GM12875 (cell line): ENCODE measurements at regions not wholly inside any gene's neighbourhood (a gene's known extent, or its start where the extent isn't known, plus 50 kb on each side); places are given as distances from the start of the nearest gene placed in this dataset.

ENCODE experiments used
- H3K4me3 ChIP-seq: one replicate; pipeline ENCODE4 v1.5.1; 2011; ENCODE audit warnings: low read depth, low read length, control low read depth
- CTCF ChIP-seq: IDR thresholded peaks from 2 replicates; pipeline ENCODE4 v1.5.1; 2011; ENCODE audit warnings: low read depth, mild to moderate bottlenecking, control low read depth, inconsistent platforms, low read length, moderate library complexity, borderline replicate concordance; ENCODE audit not compliant: insufficient read depth

- no peak for TF ChIP-seq CTCF
Observed at GRCh38 chr16:87177673-87178072, 139.5 kb downstream of the C16orf95 start.

GRCh38 chr16:87178177-87178863 lies 138.9 kb downstream of the C16orf95 start:
- no peak for TF ChIP-seq CTCF
- no peak overlapping the region for H3K4me3 ChIP-seq

More at GRCh38 chr16:87177673-87178072, 139.5 kb downstream of the C16orf95 start:
- no peak overlapping the region for H3K4me3 ChIP-seq

- no peak for TF ChIP-seq CTCF
- no peak overlapping the region for H3K4me3 ChIP-seq
Observed at GRCh38 chr16:87178977-87179376, 138.2 kb downstream of the C16orf95 start.

GRCh38 chr16:87180069-87180468 lies 137.1 kb downstream of the C16orf95 start:
- TF ChIP-seq CTCF = no peak
- no peak overlapping the region for H3K4me3 ChIP-seq

GRCh38 chr16:87182759-87183158 lies 134.4 kb downstream of the C16orf95 start:
- no peak overlapping the region for H3K4me3 ChIP-seq
- no peak for TF ChIP-seq CTCF

GRCh38 chr16:87183647-87184046 lies 133.5 kb downstream of the C16orf95 start:
- no peak overlapping the region for H3K4me3 ChIP-seq
- no peak for TF ChIP-seq CTCF

- H3K4me3 ChIP-seq = no peak overlapping the region
- TF ChIP-seq CTCF = no peak
Observed at GRCh38 chr16:87185308-87185707, 131.9 kb downstream of the C16orf95 start.
